ENCODE measurements at regions not wholly inside any gene's neighbourhood (a gene's known extent, or its start where the extent isn't known, plus 50 kb on each side); places are given as distances from the start of the nearest gene placed in this dataset.

DNA sequence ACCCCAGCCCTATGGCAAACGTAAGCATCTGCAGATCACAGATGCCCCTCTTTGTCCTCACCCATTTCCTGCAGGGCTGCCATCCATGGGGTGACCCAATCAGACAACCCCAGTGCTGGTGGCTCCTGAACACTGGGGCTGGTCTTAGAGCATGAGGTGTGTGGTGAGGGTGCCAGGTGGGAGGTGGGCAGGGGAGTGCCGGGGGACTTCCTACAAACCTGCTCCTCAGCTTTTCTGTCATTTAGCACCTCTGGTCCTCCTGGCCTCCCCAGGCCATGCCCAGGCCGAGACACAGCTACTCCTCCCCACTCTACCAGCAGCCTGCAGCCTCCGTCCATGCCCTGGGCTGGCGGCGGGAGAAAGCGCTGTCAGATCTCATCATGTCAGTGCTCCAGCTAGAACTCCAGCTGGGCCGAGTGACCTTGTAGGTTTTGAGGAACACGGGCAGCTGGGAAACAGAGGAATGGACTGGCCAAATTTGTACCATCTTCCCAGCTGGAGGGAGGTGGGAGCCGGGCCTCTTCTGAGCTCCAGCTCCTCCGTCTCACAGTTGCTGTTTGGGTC lies 157.7 kb upstream of the NECTIN1 start:
- CTCF ChIA-PET: no interaction called here
- ATAC-seq (ENCODE audit: poor library complexity): no peak
- TF ChIP-seq, protein P1, sequence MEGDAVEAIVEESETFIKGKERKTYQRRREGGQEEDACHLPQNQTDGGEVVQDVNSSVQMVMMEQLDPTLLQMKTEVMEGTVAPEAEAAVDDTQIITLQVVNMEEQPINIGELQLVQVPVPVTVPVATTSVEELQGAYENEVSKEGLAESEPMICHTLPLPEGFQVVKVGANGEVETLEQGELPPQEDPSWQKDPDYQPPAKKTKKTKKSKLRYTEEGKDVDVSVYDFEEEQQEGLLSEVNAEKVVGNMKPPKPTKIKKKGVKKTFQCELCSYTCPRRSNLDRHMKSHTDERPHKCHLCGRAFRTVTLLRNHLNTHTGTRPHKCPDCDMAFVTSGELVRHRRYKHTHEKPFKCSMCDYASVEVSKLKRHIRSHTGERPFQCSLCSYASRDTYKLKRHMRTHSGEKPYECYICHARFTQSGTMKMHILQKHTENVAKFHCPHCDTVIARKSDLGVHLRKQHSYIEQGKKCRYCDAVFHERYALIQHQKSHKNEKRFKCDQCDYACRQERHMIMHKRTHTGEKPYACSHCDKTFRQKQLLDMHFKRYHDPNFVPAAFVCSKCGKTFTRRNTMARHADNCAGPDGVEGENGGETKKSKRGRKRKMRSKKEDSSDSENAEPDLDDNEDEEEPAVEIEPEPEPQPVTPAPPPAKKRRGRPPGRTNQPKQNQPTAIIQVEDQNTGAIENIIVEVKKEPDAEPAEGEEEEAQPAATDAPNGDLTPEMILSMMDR (IDR thresholded peaks at IDR 0.05): no peak
- Histone ChIP-seq H3K9me3 (ENCODE audit: control insufficient read depth in 1 of 2, insufficient read depth in 1 of 2, low read length in 2 of 2) (peaks cover 0 to 3% of the 10 kb centered on the region in 2 experiments), H3K27ac (ENCODE audit: low read depth in 1 of 2, low read length in 2 of 2) (no peak overlapping the region), H3K36me3 (ENCODE audit: insufficient read depth, low read length) (no peaks in the 10 kb centered on the region), H3K4me3 (ENCODE audit: low read length) (no peak overlapping the region), H3K27me3 (ENCODE audit: control insufficient read depth in 1 of 2, insufficient read depth in 2 of 2, low read length in 2 of 2) (peaks cover 2 to 19% of the 10 kb centered on the region in 2 experiments), H3K4me1 (ENCODE audit: insufficient read depth, low read length) (no peaks in the 10 kb centered on the region)
- peaks cover 47% of the 10 kb centered on the region for H3K27me3 Mint-ChIP-seq
- H3K9me3 Mint-ChIP-seq: no peaks in the 10 kb centered on the region
- no peak overlapping the region for H3K27ac Mint-ChIP-seq
- POLR2A ChIA-PET: no interaction called here
- intact Hi-C loops (cut with DNase I, micrococcal nuclease): no loop called here
- H3K4me3 Mint-ChIP-seq: no peak overlapping the region
- DNase-seq: no peak
- no peaks in the 10 kb centered on the region for H3K36me3 Mint-ChIP-seq (ENCODE audit: low read depth)
- no peaks in the 10 kb centered on the region for H3K4me1 Mint-ChIP-seq (ENCODE audit: low read depth)

DNA sequence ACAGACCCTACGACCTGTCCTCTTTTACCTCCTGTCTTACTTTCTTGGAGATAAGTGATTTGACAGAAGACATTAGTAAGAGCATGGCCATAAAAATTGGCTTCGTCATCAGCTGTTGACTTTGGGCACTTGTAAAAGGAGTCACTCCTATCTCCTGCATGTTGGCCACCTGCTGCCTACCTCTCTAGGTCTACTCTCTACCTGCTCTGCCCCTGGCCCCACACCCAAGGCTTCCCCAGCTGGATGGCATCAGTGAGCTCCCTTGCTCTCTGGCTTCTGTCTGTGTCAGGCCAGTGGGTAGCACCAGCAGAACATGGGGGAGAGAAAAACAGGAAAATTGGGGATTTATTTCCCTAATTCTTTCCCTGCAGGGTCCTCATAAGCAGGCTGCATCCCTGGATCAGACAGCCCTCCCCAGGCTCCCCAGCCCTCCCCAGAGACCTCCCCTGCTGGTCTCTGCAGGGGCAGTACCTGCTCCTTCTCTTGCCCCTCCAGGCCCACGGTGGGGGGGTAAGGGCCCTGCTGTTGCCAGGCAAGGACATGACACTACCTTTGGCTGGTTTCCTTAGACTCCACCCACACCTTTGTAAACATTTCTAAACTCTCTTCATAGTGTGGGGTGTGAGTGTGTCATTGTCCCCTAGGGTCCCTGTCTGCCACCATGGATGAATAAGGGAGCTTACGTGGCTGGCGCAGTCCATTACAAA lies 157.0 kb upstream of the NECTIN1 start:
- ATAC-seq (ENCODE audit: poor library complexity) (no peak), DNase-seq (no peak)
- POLR2A ChIA-PET: no interaction called here
- peaks cover 0 to 3% of the 10 kb centered on the region in 2 experiments for H3K9me3 ChIP-seq (ENCODE audit: control insufficient read depth in 1 of 2, insufficient read depth in 1 of 2, low read length in 2 of 2)
- TF ChIP-seq, protein P1 (IDR thresholded peaks at IDR 0.05): no peak
- no peaks in the 10 kb centered on the region for H3K36me3 ChIP-seq (ENCODE audit: insufficient read depth, low read length)
- no peak overlapping the region for H3K4me3 Mint-ChIP-seq
- H3K27ac ChIP-seq (ENCODE audit: low read depth in 1 of 2, low read length in 2 of 2): no peak overlapping the region
- H3K36me3 Mint-ChIP-seq (ENCODE audit: low read depth): no peaks in the 10 kb centered on the region
- H3K4me1 ChIP-seq (ENCODE audit: insufficient read depth, low read length): no peaks in the 10 kb centered on the region
- no peaks in the 10 kb centered on the region for H3K4me1 Mint-ChIP-seq (ENCODE audit: low read depth)
- no peak overlapping the region for H3K27ac Mint-ChIP-seq
- H3K4me3 ChIP-seq (ENCODE audit: low read length): no peak overlapping the region
- peaks cover 2 to 19% of the 10 kb centered on the region in 2 experiments for H3K27me3 ChIP-seq (ENCODE audit: control insufficient read depth in 1 of 2, insufficient read depth in 2 of 2, low read length in 2 of 2)
- H3K9me3 Mint-ChIP-seq: no peaks in the 10 kb centered on the region
- intact Hi-C loops (cut with DNase I, micrococcal nuclease): no loop called here
- peaks cover 44% of the 10 kb centered on the region for H3K27me3 Mint-ChIP-seq
- CTCF ChIA-PET: no interaction called here

DNA sequence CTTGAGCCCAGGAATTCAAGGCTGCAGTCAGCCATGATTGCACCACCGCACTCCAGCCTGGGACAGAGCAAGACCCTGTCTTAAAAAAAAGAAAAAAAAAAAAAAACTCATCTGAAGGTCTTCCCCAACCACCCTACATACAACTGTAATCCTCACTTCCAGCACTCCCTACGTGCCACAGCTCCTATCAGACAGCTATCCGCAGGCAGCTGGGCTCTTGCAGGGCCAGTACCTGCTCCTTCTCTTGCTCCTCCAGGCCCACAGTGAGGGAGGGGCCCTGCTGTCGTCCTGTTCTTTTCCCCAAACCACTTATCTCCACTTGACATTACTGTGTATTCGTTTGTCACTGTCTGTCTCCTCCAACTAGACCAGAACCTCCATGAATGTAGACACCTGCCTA lies 156.1 kb upstream of the NECTIN1 start:
- TF ChIP-seq, protein P1 (IDR thresholded peaks at IDR 0.05): no peak
- H3K9me3 ChIP-seq (ENCODE audit: control insufficient read depth in 1 of 2, insufficient read depth in 1 of 2, low read length in 2 of 2): peaks cover 0 to 3% of the 10 kb centered on the region in 2 experiments
- POLR2A ChIA-PET: no interaction called here
- DNase-seq (no peak), ATAC-seq (ENCODE audit: poor library complexity) (no peak)
- intact Hi-C loops (cut with DNase I, micrococcal nuclease): no loop called here
- no peak overlapping the region for H3K27ac Mint-ChIP-seq
- peaks cover 2 to 19% of the 10 kb centered on the region in 2 experiments for H3K27me3 ChIP-seq (ENCODE audit: control insufficient read depth in 1 of 2, insufficient read depth in 2 of 2, low read length in 2 of 2)
- H3K27ac ChIP-seq (ENCODE audit: low read depth in 1 of 2, low read length in 2 of 2): no peak overlapping the region
- no peaks in the 10 kb centered on the region for H3K4me1 ChIP-seq (ENCODE audit: insufficient read depth, low read length)
- no peaks in the 10 kb centered on the region for H3K36me3 Mint-ChIP-seq (ENCODE audit: low read depth)
- CTCF ChIA-PET: no interaction called here
- H3K4me3 Mint-ChIP-seq: no peak overlapping the region
- H3K36me3 ChIP-seq (ENCODE audit: insufficient read depth, low read length): no peaks in the 10 kb centered on the region
- no peaks in the 10 kb centered on the region for H3K9me3 Mint-ChIP-seq
- peaks cover 38% of the 10 kb centered on the region for H3K27me3 Mint-ChIP-seq
- no peak overlapping the region for H3K4me3 ChIP-seq (ENCODE audit: low read length)
- no peaks in the 10 kb centered on the region for H3K4me1 Mint-ChIP-seq (ENCODE audit: low read depth)
